ENCODE measurements at regions not wholly inside any gene's neighbourhood (a gene's known extent, or its start where the extent isn't known, plus 50 kb on each side); places are given as distances from the start of the nearest gene placed in this dataset.
"Not testable (repeated sequence)": the region's sequence is repeated elsewhere in the genome, so short reads cannot be mapped to it uniquely, and the experiment has no call there.

- DNase-seq (ENCODE audit: low spot score), result no peak
Observed at GRCh38 chr2:146801886-146802285, 1042.9 kb upstream of the ACVR2A start.

GRCh38 chr2:146786396-146786795, 1058.4 kb upstream of the ACVR2A start:
- DNase-seq (ENCODE audit: low spot score), result no peak

- no peak for DNase-seq (ENCODE audit: low spot score)
Observed at GRCh38 chr2:146785101-146785500, 1059.7 kb upstream of the ACVR2A start.

- DNase-seq (ENCODE audit: low spot score), result no peak
Observed at GRCh38 chr2:146784602-146785001, 1060.2 kb upstream of the ACVR2A start.

- DNase-seq (ENCODE audit: low spot score), result no peak
Observed at GRCh38 chr2:146777181-146777580, 1067.6 kb upstream of the ACVR2A start.

GRCh38 chr2:146776596-146776995, 1068.2 kb upstream of the ACVR2A start:
- no peak for DNase-seq (ENCODE audit: low spot score)

GRCh38 chr2:146771531-146771930, 1073.3 kb upstream of the ACVR2A start:
- no peak for DNase-seq (ENCODE audit: low spot score)

- DNase-seq (ENCODE audit: low spot score), result no peak
Observed at GRCh38 chr2:146764301-146764700, 1080.5 kb upstream of the ACVR2A start.

- DNase-seq (ENCODE audit: low spot score), result no peak
Observed at GRCh38 chr2:146762786-146763185, 1082.0 kb upstream of the ACVR2A start.

- DNase-seq (ENCODE audit: low spot score), result no peak
Observed at GRCh38 chr2:146754606-146755005, 1090.2 kb upstream of the ACVR2A start.

- no peak for DNase-seq (ENCODE audit: low spot score)
Observed at GRCh38 chr2:146748046-146748445, 1096.8 kb upstream of the ACVR2A start.

- DNase-seq (ENCODE audit: low spot score), result no peak
Observed at GRCh38 chr2:146741260-146741659, 1103.6 kb upstream of the ACVR2A start.

- DNase-seq (ENCODE audit: low spot score), result no peak
Observed at GRCh38 chr2:146734821-146735190, 1110.0 kb upstream of the ACVR2A start.

- DNase-seq (ENCODE audit: low spot score), result peak; percentile 10
Observed at GRCh38 chr2:146734042-146734820, 1110.6 kb upstream of the ACVR2A start.

GRCh38 chr2:146730882-146731281, 1113.9 kb upstream of the ACVR2A start:
- DNase-seq (ENCODE audit: low spot score), result no peak

GRCh38 chr2:146721486-146721885, 1123.3 kb upstream of the ACVR2A start:
- DNase-seq (ENCODE audit: low spot score), result no peak

- DNase-seq (ENCODE audit: low spot score), result no peak
Observed at GRCh38 chr2:146720170-146720569, 1124.7 kb upstream of the ACVR2A start.

GRCh38 chr2:146716591-146716990, 1128.2 kb upstream of the ACVR2A start:
- DNase-seq (ENCODE audit: low spot score), result no peak

GRCh38 chr2:146709004-146709403, 1135.8 kb upstream of the ACVR2A start:
- no peak for DNase-seq (ENCODE audit: low spot score)

GRCh38 chr2:146701183-146701582, 1143.6 kb upstream of the ACVR2A start:
- DNase-seq (ENCODE audit: low spot score), result no peak

GRCh38 chr2:146697307-146697706, 1147.5 kb upstream of the ACVR2A start:
- no peak for DNase-seq (ENCODE audit: low spot score)

GRCh38 chr2:146696787-146697186, 1148.0 kb upstream of the ACVR2A start:
- DNase-seq (ENCODE audit: low spot score), result not testable (repeated sequence)

- DNase-seq (ENCODE audit: low spot score), result no peak
Observed at GRCh38 chr2:146681991-146682390, 1162.8 kb upstream of the ACVR2A start.

GRCh38 chr2:146678516-146678915, 1166.3 kb upstream of the ACVR2A start:
- no peak for DNase-seq (ENCODE audit: low spot score)
